Spinal cord (tissue), 9 donors: ENCODE measurements at regions not wholly inside any gene's neighbourhood (a gene's known extent, or its start where the extent isn't known, plus 50 kb on each side); places are given as distances from the start of the nearest gene placed in this dataset.

Experiments used
- DNase-seq, 6 donors: peaks; one replicate each; pipeline versions ENCODE4 v3.0.0 to v3.0.0-alpha.2; 2013 to 2015; ENCODE audit warnings: low spot score in 6 of 6, low read depth in 4 of 6
- H3K27ac ChIP-seq: one replicate; pipeline ENCODE4 v1.5.1; 2013; ENCODE audit warnings: low read depth, low read length, control low read depth
- H3K27me3 ChIP-seq: one replicate; pipeline ENCODE4 v1.6.1; 2013; ENCODE audit warnings: low read length; ENCODE audit not compliant: control insufficient read depth, insufficient read depth
- H3K36me3 ChIP-seq: one replicate; pipeline ENCODE4 v1.6.1; 2013; ENCODE audit warnings: low read length; ENCODE audit not compliant: control insufficient read depth, insufficient read depth
- H3K4me1 ChIP-seq: one replicate; pipeline ENCODE4 v1.6.1; 2013; ENCODE audit warnings: low read length; ENCODE audit not compliant: control insufficient read depth, insufficient read depth
- H3K4me3 ChIP-seq: one replicate; pipeline ENCODE4 v1.5.1; 2013; ENCODE audit warnings: low read depth, low read length, control low read depth
- H3K9me3 ChIP-seq: one replicate; pipeline ENCODE4 v1.6.1; 2013; ENCODE audit warnings: low read length; ENCODE audit not compliant: control insufficient read depth, insufficient read depth
- WGBS: methylation state at CpG from one replicate; pipeline ENCODE4 v1.1.5; 2013; ENCODE audit warnings: missing lambda C conversion rate; ENCODE audit not compliant: insufficient coverage; 5-methylcytosine and 5-hydroxymethylcytosine counted together
- donor health status: healthy.

- H3K4me1 ChIP-seq: no peaks in the 10 kb centered on the region
- H3K4me3 ChIP-seq: no peak overlapping the region
- 87% methylated on average over 5 of the region's 8 CpGs for WGBS
- no peak overlapping the region for H3K27ac ChIP-seq
- DNase-seq: no peak
- H3K27me3 ChIP-seq: no peaks in the 10 kb centered on the region
- no peaks in the 10 kb centered on the region for H3K36me3 ChIP-seq
- peaks cover 2% of the 10 kb centered on the region for H3K9me3 ChIP-seq
These were observed 52.4 kb upstream of the GOLGA8J start for GRCh38 chr15:30030345-30030744.

- DNase-seq: peak in 2 of 6 donors; percentile 71 to 76
These were observed 58.9 kb upstream of the GOLGA8J start for GRCh38 chr15:30023798-30024295.

DNA sequence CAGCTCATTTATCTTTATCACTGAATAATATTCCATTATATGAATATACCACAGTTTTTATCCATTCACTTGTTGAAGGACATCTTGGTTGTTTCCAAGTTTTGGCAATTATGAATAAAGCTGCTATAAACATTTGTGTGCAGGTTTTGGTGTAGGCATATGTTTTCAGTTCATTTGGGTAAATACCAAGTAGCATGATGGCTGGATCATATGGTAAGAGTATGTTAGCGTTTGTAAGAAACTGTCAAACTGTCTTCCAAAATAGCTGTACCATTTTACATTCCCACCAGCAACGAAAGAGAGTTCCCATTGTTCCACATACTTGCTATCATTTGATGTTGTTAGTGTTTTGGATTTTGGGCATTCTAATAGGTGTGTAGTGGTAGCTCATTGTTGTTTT lies 72.0 kb upstream of the GOLGA8J start:
- no CpG with 5 or more reads among the region's 2 CpGs for WGBS
- Histone ChIP-seq H3K27me3 (no peaks in the 10 kb centered on the region), H3K4me1 (no peaks in the 10 kb centered on the region), H3K27ac (no peak overlapping the region), H3K36me3 (no peaks in the 10 kb centered on the region), H3K9me3 (no peaks in the 10 kb centered on the region), H3K4me3 (no peak overlapping the region)
- DNase-seq: peak in 1 of 6 donors; percentile 55

More at GRCh38 chr15:30023798-30024295, 58.9 kb upstream of the GOLGA8J start:
- no peaks in the 10 kb centered on the region for H3K4me1 ChIP-seq
- H3K4me3 ChIP-seq: no peak overlapping the region
- H3K27me3 ChIP-seq: no peaks in the 10 kb centered on the region
- H3K9me3 ChIP-seq: peaks cover 2% of the 10 kb centered on the region
- H3K36me3 ChIP-seq: no peaks in the 10 kb centered on the region
- H3K27ac ChIP-seq: no peak overlapping the region
- 89% methylated on average over 3 of the region's 6 CpGs for WGBS

DNA sequence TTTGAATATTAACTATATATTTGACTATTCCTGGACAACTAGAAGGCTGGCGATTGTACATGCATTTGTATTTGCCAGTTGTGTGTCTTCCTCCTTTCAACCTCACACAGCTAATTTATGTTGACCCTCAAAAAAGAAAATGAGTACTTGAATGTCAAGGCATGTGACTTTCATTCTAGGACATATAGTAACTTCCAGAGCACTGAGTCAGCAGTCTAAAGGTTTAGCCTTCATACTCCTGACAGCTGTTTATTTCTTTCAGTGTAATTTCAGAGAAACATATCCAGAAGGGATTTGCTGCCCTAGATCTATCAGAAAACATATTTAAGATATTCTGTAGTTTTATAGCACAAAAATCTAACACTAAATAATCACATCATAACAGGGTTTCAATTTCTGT lies 74.6 kb upstream of the GOLGA8J start:
- WGBS: no CpG with 5 or more reads among the region's 1 CpG
- H3K36me3 ChIP-seq: no peaks in the 10 kb centered on the region
- peaks cover 3% of the 10 kb centered on the region for H3K4me1 ChIP-seq
- no peak overlapping the region for H3K4me3 ChIP-seq
- H3K27ac ChIP-seq: no peak overlapping the region
- H3K9me3 ChIP-seq: no peaks in the 10 kb centered on the region
- DNase-seq: no peak
- H3K27me3 ChIP-seq: no peaks in the 10 kb centered on the region

DNA sequence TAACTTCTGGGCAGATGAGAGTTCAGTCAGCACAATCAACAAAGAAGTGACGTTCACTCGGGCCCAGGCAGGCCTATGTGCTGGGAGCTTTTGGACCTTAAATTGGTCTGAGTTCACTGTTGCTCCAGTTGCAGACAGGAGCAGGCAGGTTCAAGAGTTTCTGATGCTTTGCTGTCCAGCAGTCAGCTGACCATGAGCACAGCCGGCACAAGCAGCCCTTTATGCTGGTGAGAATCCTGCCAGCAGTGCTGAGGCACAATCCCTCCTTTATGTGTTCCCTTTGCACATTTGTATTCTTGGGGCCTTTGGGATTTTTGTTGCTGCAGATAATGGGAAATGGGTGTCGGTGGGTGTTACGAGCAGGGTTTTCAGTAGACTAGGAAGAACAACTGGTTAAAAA lies 81.2 kb upstream of the GOLGA8J start:
- Histone ChIP-seq H3K4me3 (no peak overlapping the region), H3K9me3 (no peaks in the 10 kb centered on the region), H3K36me3 (no peaks in the 10 kb centered on the region), H3K4me1 (peaks cover 14% of the 10 kb centered on the region), H3K27me3 (no peaks in the 10 kb centered on the region), H3K27ac (peak overlapping the region; percentile 85)
- WGBS: 38% methylated on average over 3 of the region's 5 CpGs
- peak in 5 of 6 donors; percentile 35 to 86 (median 69) for DNase-seq

DNA sequence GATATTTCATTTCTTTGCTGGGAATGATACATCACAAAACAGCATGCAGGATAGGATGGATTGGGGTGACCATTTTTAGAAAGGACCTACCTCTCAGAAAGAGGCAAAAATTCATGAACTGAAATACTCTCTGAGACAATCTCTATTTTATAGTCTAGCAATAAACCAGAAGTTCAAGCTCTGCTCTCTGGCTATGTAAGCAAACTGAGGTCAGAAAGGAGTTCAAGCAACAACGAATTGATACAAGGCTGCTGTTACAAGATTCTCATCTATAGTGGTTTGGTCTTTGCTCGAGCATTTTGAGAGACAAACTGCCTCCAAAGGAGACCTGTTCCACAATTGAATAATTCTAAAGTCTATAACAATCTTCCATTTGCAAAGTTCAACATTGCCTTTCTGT lies 84.7 kb upstream of the GOLGA8J start:
- H3K27ac ChIP-seq: no peak overlapping the region
- no peaks in the 10 kb centered on the region for H3K9me3 ChIP-seq
- H3K4me1 ChIP-seq: peaks cover 11% of the 10 kb centered on the region
- H3K27me3 ChIP-seq: no peaks in the 10 kb centered on the region
- WGBS: 83% methylated on average over 1 of the region's 2 CpGs
- no peak overlapping the region for H3K4me3 ChIP-seq
- no peak for DNase-seq
- H3K36me3 ChIP-seq: no peaks in the 10 kb centered on the region

GRCh38 chr15:29997499-29997898 lies 85.3 kb upstream of the GOLGA8J start:
- Histone ChIP-seq H3K36me3 (no peaks in the 10 kb centered on the region), H3K9me3 (no peaks in the 10 kb centered on the region), H3K27me3 (no peaks in the 10 kb centered on the region), H3K4me3 (no peak overlapping the region), H3K4me1 (peaks cover 11% of the 10 kb centered on the region), H3K27ac (no peak overlapping the region)
- DNase-seq: peak in 1 of 6 donors; percentile 21
- WGBS: 93% methylated on average over 5 of the region's 6 CpGs

GRCh38 chr15:29994284-29994683 lies 88.5 kb upstream of the GOLGA8J start:
- no peaks in the 10 kb centered on the region for H3K9me3 ChIP-seq
- WGBS: 94% methylated on average over 5 of the region's 5 CpGs

GRCh38 chr15:29990954-29991353 lies 91.8 kb upstream of the GOLGA8J start:
- Histone ChIP-seq H3K36me3 (no peaks in the 10 kb centered on the region), H3K4me1 (no peaks in the 10 kb centered on the region), H3K27ac (no peak overlapping the region), H3K4me3 (no peak overlapping the region), H3K9me3 (no peaks in the 10 kb centered on the region), H3K27me3 (no peaks in the 10 kb centered on the region)
- no peak for DNase-seq
- WGBS: 88% methylated on average over 2 of the region's 4 CpGs

More at GRCh38 chr15:29994284-29994683, 88.5 kb upstream of the GOLGA8J start:
- Histone ChIP-seq H3K4me1 (no peaks in the 10 kb centered on the region), H3K27ac (no peak overlapping the region), H3K4me3 (no peak overlapping the region), H3K27me3 (no peaks in the 10 kb centered on the region), H3K36me3 (no peaks in the 10 kb centered on the region)
- DNase-seq: no peak

DNA sequence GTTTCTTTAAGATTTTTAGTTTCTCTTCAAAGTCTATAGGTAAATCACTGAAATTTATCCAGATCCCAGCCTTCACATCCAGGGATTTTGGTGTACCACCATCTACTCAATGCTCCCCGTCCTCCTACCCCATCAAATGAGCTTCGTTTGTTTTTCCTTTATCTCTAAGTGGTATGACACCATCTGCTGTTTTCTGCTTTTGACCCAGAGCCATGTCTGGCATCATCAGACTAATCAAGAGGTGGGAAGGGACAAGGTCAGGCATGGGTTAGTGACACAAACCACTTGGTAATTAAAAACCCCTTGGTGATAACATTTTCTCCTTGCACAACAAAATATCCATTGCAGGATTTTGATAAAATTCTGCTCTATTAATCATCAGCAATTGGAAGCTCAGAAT lies 92.7 kb upstream of the GOLGA8J start:
- H3K4me3 ChIP-seq: no peak overlapping the region
- peaks cover 5% of the 10 kb centered on the region for H3K4me1 ChIP-seq
- H3K27me3 ChIP-seq: no peaks in the 10 kb centered on the region
- H3K9me3 ChIP-seq: no peaks in the 10 kb centered on the region
- WGBS: 50% methylated on average over 2 of the region's 2 CpGs
- DNase-seq: no peak
- no peak overlapping the region for H3K27ac ChIP-seq
- no peaks in the 10 kb centered on the region for H3K36me3 ChIP-seq
